Gastrocnemius medialis (tissue), 4 donors: ENCODE measurements at regions not wholly inside any gene's neighbourhood (a gene's known extent, or its start where the extent isn't known, plus 50 kb on each side); places are given as distances from the start of the nearest gene placed in this dataset.

Source experiments
- ATAC-seq, 2 donors: fragments of 150-250 bp; one replicate each; pipeline ENCODE4 v1.9.1; 2016
- DNase-seq, 2 donors: peaks; one replicate each; pipeline ENCODE4 v3.0.0-alpha.2; 2019
- H3K27ac ChIP-seq, 4 donors: fragments of 200-600 bp; sonication (generic); 1 replicate in 1 of 4; 2 replicates in 3 of 4; pipeline ENCODE4 v1.5.1; 2016 to 2018; ENCODE audit warnings: mild to moderate bottlenecking in 2 of 4, moderate library complexity in 1 of 4
- H3K27me3 ChIP-seq, 3 donors: fragments of 200-600 bp; sonication (generic) in 2 of 3; 1 replicate in 1 of 3; 2 replicates in 2 of 3; pipeline versions ENCODE4 v1.5.1 to v1.6.0; 2016 to 2019; ENCODE audit warnings: mild to moderate bottlenecking in 1 of 3, moderate library complexity in 1 of 3
- H3K36me3 ChIP-seq, 2 donors: fragments of 200-600 bp; sonication (generic) in 1 of 2; one replicate each; pipeline ENCODE4 v1.5.1; 2017 to 2018
- H3K4me1 ChIP-seq, 2 donors: fragments of 200-600 bp; sonication (generic) in 1 of 2; one replicate each; pipeline ENCODE4 v1.5.1; 2016 to 2017; ENCODE audit warnings: mild to moderate bottlenecking in 2 of 2
- H3K4me3 ChIP-seq, 4 donors: fragments of 200-600 bp; sonication (generic) in 3 of 4; 1 replicate in 1 of 4; 2 replicates in 3 of 4; pipeline ENCODE4 v1.5.1; 2016 to 2019; ENCODE audit warnings: mild to moderate bottlenecking in 2 of 4
- H3K9me3 ChIP-seq, 3 donors: fragments of 200-600 bp; sonication (generic) in 2 of 3; 1 replicate in 1 of 3; 2 replicates in 2 of 3; pipeline ENCODE4 v1.5.1; 2016 to 2019
- POLR2A ChIP-seq, 2 donors: fragments of 450-650 bp; IDR thresholded peaks; one replicate each; pipeline ENCODE4 v1.6.1; 2017; ENCODE audit warnings: antibody characterized with exemption in 2 of 2, mild to moderate bottlenecking in 2 of 2, moderate library complexity in 2 of 2
- in situ Hi-C, 4 donors: fragments of 200-750 bp; cut with MboI; loops; one replicate each; pipeline versions ENCODE4 v1.15.0 to v1.8.0; 2017; ENCODE audit warnings: low sequenced_read_pairs in 4 of 4
- intact Hi-C: fragments of 100-400 bp; cut with DNase I; formaldehyde crosslinking; loops from one replicate; pipeline ENCODE4 v1.15.1; 2023; ENCODE audit warnings: low total_unique reads
- TF ChIP-seq, protein P1 (sequence below), 5 experiments: fragments of 450-650 bp in 3 of 5; fragments of 200-600 bp in 2 of 5; sonication (generic) in 2 of 5; IDR thresholded peaks in 4 of 5; conservative IDR thresholded peaks in 1 of 5; 1 replicate in 4 of 5; 2 replicates in 1 of 5; pipeline ENCODE4 v1.5.1; 2016 to 2019; ENCODE audit warnings: antibody characterized with exemption in 5 of 5, mild to moderate bottlenecking in 3 of 5, moderate library complexity in 3 of 5

DNA sequence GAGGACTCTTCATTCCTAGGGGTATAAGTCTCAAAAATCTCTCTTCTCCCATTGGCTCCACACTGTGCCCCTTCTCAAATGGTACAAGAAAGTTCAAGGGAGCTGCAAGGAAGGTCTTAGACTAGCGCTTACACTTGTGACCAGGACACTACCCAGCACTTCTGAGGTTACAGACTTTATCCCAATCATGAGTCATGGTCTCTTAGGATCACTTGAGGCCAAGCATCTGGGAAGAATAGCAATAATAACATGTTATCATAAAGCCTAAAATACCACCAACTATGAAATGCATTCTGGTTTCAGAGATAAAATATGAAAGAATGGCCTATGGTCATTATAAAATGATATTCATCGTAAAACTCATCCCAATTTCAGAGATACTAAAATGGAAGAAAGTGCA, 309.9 kb upstream of the PKDCC start:
- Histone ChIP-seq H3K4me1 (peaks cover 4 to 7% of the 10 kb centered on the region in 2 donors), H3K4me3 (no peak overlapping the region), H3K27me3 (no peaks in the 10 kb centered on the region), H3K36me3 (no peaks in the 10 kb centered on the region), H3K9me3 (no peaks in the 10 kb centered on the region), H3K27ac (no peak overlapping the region)
- in situ Hi-C loops, result no loop called here
- ATAC-seq, result no peak
- intact Hi-C loops, result no loop called here
- no peak for DNase-seq
- TF ChIP-seq POLR2A (IDR thresholded peaks at IDR 0.05), result no peak
- TF ChIP-seq, protein P1, sequence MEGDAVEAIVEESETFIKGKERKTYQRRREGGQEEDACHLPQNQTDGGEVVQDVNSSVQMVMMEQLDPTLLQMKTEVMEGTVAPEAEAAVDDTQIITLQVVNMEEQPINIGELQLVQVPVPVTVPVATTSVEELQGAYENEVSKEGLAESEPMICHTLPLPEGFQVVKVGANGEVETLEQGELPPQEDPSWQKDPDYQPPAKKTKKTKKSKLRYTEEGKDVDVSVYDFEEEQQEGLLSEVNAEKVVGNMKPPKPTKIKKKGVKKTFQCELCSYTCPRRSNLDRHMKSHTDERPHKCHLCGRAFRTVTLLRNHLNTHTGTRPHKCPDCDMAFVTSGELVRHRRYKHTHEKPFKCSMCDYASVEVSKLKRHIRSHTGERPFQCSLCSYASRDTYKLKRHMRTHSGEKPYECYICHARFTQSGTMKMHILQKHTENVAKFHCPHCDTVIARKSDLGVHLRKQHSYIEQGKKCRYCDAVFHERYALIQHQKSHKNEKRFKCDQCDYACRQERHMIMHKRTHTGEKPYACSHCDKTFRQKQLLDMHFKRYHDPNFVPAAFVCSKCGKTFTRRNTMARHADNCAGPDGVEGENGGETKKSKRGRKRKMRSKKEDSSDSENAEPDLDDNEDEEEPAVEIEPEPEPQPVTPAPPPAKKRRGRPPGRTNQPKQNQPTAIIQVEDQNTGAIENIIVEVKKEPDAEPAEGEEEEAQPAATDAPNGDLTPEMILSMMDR (IDR thresholded peaks at IDR 0.05 in 4 of 5, conservative IDR thresholded peaks at IDR 0.05 in 1 of 5), result no peak

DNA sequence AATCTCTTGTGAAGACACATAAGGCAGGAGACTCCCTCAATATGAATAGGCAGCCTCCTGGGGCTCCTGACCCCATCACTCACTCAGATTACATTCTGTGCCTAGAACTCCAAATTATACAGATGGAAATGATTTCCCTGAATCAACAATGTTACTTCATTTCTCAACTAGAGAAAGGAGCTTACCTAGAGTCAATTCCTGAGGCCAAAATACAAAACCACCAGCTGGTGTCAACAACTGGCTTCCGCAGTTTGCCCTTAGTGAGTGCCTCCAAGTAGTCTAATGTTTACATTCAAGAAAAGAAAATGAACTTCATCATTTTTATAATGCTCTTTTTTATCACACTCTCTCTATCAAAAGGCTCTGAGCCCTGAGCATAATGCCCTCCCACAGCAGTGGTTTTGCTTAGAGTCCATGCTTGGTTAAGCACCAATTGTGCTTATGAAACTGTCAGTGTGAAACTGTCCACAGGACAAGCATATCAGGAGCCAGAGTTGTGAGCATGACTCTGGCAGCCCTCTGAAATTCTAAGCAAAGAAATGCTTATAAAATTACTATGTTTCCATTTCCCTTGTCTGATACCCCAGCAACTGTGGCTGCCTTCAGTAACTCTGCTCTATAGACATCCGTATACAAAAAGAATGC, 305.7 kb upstream of the PKDCC start:
- Histone ChIP-seq H3K4me1 (no peaks in the 10 kb centered on the region), H3K4me3 (no peak overlapping the region), H3K36me3 (no peaks in the 10 kb centered on the region), H3K27ac (no peak overlapping the region), H3K27me3 (no peaks in the 10 kb centered on the region), H3K9me3 (no peaks in the 10 kb centered on the region)
- ATAC-seq (no peak), DNase-seq (no peak)
- intact Hi-C loops, result no loop called here
- TF ChIP-seq POLR2A (IDR thresholded peaks at IDR 0.05), result no peak
- TF ChIP-seq, protein P1 (IDR thresholded peaks at IDR 0.05 in 4 of 5, conservative IDR thresholded peaks at IDR 0.05 in 1 of 5), result no peak
- in situ Hi-C loops, result no loop called here

DNA sequence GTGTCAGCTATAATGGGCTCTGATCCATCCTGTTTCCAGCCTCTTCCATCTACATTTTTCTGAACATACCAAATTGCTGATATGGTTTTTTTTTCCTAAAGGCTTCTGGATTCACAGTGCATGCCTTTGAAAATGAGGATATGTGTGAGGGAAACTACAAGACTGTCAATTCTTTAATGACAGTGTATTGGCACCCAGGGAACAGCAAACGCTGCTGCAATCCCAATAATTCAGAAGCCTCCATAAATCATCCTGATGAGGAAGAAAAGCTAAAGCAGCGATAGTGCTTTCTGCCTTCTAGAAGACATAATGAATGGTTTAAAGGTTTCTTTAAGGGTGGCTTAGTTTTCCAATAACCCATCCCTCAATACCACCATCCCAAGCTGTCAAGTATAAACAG, 304.5 kb upstream of the PKDCC start:
- intact Hi-C loops, result no loop called here
- DNase-seq (no peak), ATAC-seq (no peak)
- no peaks in the 10 kb centered on the region for H3K4me1 ChIP-seq
- H3K36me3 ChIP-seq, result no peaks in the 10 kb centered on the region
- in situ Hi-C loops, result no loop called here
- H3K27ac ChIP-seq, result no peak overlapping the region
- no peak overlapping the region for H3K4me3 ChIP-seq
- H3K9me3 ChIP-seq, result no peaks in the 10 kb centered on the region
- H3K27me3 ChIP-seq, result no peaks in the 10 kb centered on the region
- TF ChIP-seq, protein P1 (IDR thresholded peaks at IDR 0.05 in 4 of 5, conservative IDR thresholded peaks at IDR 0.05 in 1 of 5), result no peak
- TF ChIP-seq POLR2A (IDR thresholded peaks at IDR 0.05), result no peak

DNA sequence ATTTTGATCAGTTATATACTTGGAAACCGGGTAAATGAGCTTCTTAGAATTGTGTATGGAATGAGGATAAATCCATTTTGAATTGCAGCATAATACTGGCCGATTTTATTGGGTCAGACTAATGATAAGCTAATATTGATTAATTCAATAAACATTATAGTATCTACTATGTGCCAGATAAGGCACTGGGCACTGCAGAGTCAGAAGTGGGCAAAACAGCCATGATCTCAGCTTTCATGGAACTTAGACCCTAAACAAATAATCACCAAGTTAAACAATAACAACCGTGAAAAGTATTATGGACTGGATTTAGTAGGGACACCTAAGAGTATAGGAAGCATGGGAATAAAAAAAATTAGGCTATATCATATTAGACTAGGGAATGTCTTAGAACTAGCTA, 297.0 kb upstream of the PKDCC start:
- H3K4me3 ChIP-seq, result no peak overlapping the region
- no peaks in the 10 kb centered on the region for H3K27me3 ChIP-seq
- no peaks in the 10 kb centered on the region for H3K36me3 ChIP-seq
- no peak overlapping the region for H3K27ac ChIP-seq
- H3K9me3 ChIP-seq, result no peaks in the 10 kb centered on the region
- intact Hi-C loops, result no loop called here
- in situ Hi-C loops, result no loop called here
- no peak for TF ChIP-seq POLR2A (IDR thresholded peaks at IDR 0.05)
- TF ChIP-seq, protein P1 (IDR thresholded peaks at IDR 0.05 in 4 of 5, conservative IDR thresholded peaks at IDR 0.05 in 1 of 5), result no peak
- no peak for ATAC-seq
- DNase-seq, result no peak
- H3K4me1 ChIP-seq, result no peaks in the 10 kb centered on the region

DNA sequence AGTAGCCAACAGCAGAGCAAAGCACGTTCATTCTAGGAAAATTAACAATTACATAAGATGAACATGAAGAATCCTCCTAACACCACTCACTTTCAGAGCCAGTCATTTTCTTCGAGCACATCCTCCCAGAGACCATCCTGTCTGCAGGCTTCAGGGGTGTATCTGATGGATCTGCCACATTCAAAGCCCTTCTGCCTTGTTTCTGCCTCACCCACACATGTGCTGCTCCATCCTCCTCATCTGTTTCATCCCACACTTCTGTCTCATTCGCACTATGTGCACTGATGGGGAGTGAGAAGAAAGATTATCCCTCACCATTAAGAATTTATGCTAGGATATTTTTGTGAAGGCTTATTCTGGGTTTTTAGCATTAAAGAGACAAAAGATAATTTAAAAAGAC, 287.9 kb upstream of the PKDCC start:
- no peaks in the 10 kb centered on the region for H3K36me3 ChIP-seq
- no peaks in the 10 kb centered on the region for H3K27me3 ChIP-seq
- intact Hi-C loops (no loop called here), in situ Hi-C loops (no loop called here)
- no peaks in the 10 kb centered on the region for H3K4me1 ChIP-seq
- ATAC-seq, result no peak
- no peak overlapping the region for H3K4me3 ChIP-seq
- H3K27ac ChIP-seq, result no peak overlapping the region
- no peak for TF ChIP-seq POLR2A (IDR thresholded peaks at IDR 0.05)
- TF ChIP-seq, protein P1 (IDR thresholded peaks at IDR 0.05 in 4 of 5, conservative IDR thresholded peaks at IDR 0.05 in 1 of 5), result no peak
- DNase-seq, result no peak
- no peaks in the 10 kb centered on the region for H3K9me3 ChIP-seq
